ENCODE measurements at regions not wholly inside any gene's neighbourhood (a gene's known extent, or its start where the extent isn't known, plus 50 kb on each side); places are given as distances from the start of the nearest gene placed in this dataset.

DNA sequence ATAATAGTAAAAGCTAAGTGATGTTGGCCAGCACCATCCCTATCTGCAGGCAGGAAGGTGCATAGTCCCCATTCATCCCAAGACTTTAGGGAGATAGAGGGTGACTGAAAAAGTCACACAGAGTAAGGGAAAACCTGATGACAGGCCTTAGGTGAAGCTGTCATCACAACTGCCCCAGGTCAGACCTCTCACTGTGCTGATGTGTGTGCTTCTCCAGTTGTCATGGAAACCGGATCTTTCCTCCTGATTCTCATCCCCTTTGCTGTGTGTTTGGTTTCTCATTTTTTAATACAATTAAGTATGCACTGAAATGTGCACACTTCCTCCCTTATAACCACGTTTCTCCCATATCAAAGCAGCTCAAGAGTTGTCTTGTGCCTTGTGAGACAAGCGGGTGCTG is 135.1 kb upstream of the ANKFN1 start:
- Histone ChIP-seq H3K27me3 (ENCODE audit: control insufficient read depth, insufficient read depth, low read length) (no peaks in the 10 kb centered on the region), H3K36me3 (ENCODE audit: insufficient read depth, low read length) (no peaks in the 10 kb centered on the region), H3K9ac (ENCODE audit: low read depth, low read length) (no peak overlapping the region), H3K4me1 (ENCODE audit: control insufficient read depth, insufficient read depth, low read length) (no peaks in the 10 kb centered on the region), H3K4me3 (ENCODE audit: low read length) (no peak overlapping the region), H3K4me2 (ENCODE audit: low read length) (no peak overlapping the region), H3K9me3 (replicated peaks; ENCODE audit: low read length) (no peaks in the 10 kb centered on the region)

GRCh38 chr17:56020369-56020768 is 132.9 kb upstream of the ANKFN1 start:
- no peaks in the 10 kb centered on the region for H3K4me1 ChIP-seq (ENCODE audit: control insufficient read depth, insufficient read depth, low read length)
- no peak overlapping the region for H3K4me3 ChIP-seq (ENCODE audit: low read length)
- no peak overlapping the region for H3K4me2 ChIP-seq (ENCODE audit: low read length)
- H3K9ac ChIP-seq (ENCODE audit: low read depth, low read length), result no peak overlapping the region
- no peaks in the 10 kb centered on the region for H3K36me3 ChIP-seq (ENCODE audit: insufficient read depth, low read length)
- H3K27me3 ChIP-seq (ENCODE audit: control insufficient read depth, insufficient read depth, low read length), result no peaks in the 10 kb centered on the region
- no peaks in the 10 kb centered on the region for H3K9me3 ChIP-seq (replicated peaks; ENCODE audit: low read length)

DNA sequence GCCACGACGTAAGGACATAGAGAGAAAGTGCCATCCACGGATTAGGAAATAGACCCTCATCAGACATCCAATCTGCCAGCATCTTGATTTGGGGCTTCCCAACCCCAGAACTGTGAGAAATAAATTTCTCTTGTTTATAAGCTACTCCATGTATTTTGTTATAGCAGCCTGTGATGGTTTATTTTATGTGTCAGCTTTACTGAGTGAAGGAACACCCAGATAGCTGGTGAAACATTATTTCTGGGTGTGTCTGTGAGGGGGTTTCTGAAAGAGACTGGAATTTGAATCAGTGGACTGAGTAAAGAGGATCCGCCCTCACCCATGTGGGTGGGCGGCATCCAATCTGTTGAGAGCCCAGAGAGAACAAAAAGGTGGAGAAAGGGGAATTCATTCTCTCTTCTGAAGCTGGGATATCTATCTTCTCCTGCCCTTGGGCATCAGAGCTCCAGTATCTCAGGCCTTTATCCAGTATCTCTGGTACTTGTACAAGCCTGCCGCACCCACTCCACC is 131.5 kb upstream of the ANKFN1 start:
- Histone ChIP-seq H3K9me3 (replicated peaks; ENCODE audit: low read length) (no peaks in the 10 kb centered on the region), H3K4me1 (ENCODE audit: control insufficient read depth, insufficient read depth, low read length) (no peaks in the 10 kb centered on the region), H3K27me3 (ENCODE audit: control insufficient read depth, insufficient read depth, low read length) (no peaks in the 10 kb centered on the region), H3K4me3 (ENCODE audit: low read length) (no peak overlapping the region), H3K36me3 (ENCODE audit: insufficient read depth, low read length) (no peaks in the 10 kb centered on the region), H3K9ac (ENCODE audit: low read depth, low read length) (no peak overlapping the region), H3K4me2 (ENCODE audit: low read length) (no peak overlapping the region)

- H3K9me3 ChIP-seq (replicated peaks; ENCODE audit: low read length), result no peaks in the 10 kb centered on the region
- H3K36me3 ChIP-seq (ENCODE audit: insufficient read depth, low read length), result no peaks in the 10 kb centered on the region
- no peak overlapping the region for H3K9ac ChIP-seq (ENCODE audit: low read depth, low read length)
- no peaks in the 10 kb centered on the region for H3K4me1 ChIP-seq (ENCODE audit: control insufficient read depth, insufficient read depth, low read length)
- no peak overlapping the region for H3K4me2 ChIP-seq (ENCODE audit: low read length)
- no peak overlapping the region for H3K4me3 ChIP-seq (ENCODE audit: low read length)
- no peaks in the 10 kb centered on the region for H3K27me3 ChIP-seq (ENCODE audit: control insufficient read depth, insufficient read depth, low read length)
These were observed 129.4 kb upstream of the ANKFN1 start for GRCh38 chr17:56023851-56024250.

- Histone ChIP-seq H3K9ac (ENCODE audit: low read depth, low read length) (no peak overlapping the region), H3K4me1 (ENCODE audit: control insufficient read depth, insufficient read depth, low read length) (no peaks in the 10 kb centered on the region), H3K36me3 (ENCODE audit: insufficient read depth, low read length) (no peaks in the 10 kb centered on the region)
These were observed 126.4 kb upstream of the ANKFN1 start for GRCh38 chr17:56026915-56027314.

GRCh38 chr17:56028837-56029236 is 124.4 kb upstream of the ANKFN1 start:
- H3K27me3 ChIP-seq (ENCODE audit: control insufficient read depth, insufficient read depth, low read length), result no peaks in the 10 kb centered on the region
- H3K4me3 ChIP-seq (ENCODE audit: low read length), result no peak overlapping the region
- no peaks in the 10 kb centered on the region for H3K9me3 ChIP-seq (replicated peaks; ENCODE audit: low read length)
- H3K36me3 ChIP-seq (ENCODE audit: insufficient read depth, low read length), result no peaks in the 10 kb centered on the region
- no peaks in the 10 kb centered on the region for H3K4me1 ChIP-seq (ENCODE audit: control insufficient read depth, insufficient read depth, low read length)
- no peak overlapping the region for H3K4me2 ChIP-seq (ENCODE audit: low read length)
- H3K9ac ChIP-seq (ENCODE audit: low read depth, low read length), result no peak overlapping the region

More at GRCh38 chr17:56026915-56027314, 126.4 kb upstream of the ANKFN1 start:
- Histone ChIP-seq H3K27me3 (ENCODE audit: control insufficient read depth, insufficient read depth, low read length) (no peaks in the 10 kb centered on the region), H3K4me2 (ENCODE audit: low read length) (no peak overlapping the region), H3K9me3 (replicated peaks; ENCODE audit: low read length) (no peaks in the 10 kb centered on the region), H3K4me3 (ENCODE audit: low read length) (no peak overlapping the region)

DNA sequence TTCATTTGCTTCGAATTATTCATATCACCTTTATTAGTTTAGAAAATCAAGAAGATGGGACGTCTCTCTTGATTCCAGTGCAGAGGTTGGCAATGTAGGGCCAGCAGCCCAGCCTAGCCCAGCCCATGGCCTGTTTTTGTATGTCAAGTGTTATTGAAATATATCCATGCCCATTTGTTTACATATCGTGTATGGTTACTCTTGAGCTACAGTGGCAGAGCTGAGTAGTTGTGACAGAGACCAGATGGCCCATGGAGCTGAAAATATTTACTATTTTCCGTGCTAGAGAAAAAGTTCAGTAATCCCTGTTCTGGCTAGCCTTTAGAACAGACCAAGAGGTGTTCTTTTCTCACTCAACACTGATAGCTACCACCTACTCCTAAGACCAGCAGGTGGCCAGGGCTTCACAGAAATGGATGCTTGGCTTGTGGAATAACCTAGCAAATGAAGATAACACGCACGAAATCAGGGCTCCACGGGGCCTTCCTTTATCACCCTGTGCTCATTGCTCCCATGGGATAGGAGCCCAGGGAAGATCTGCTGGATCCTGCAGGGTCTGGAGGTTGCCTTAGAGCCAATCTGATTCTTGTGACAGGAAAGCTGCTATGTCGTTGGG is 123.2 kb upstream of the ANKFN1 start:
- H3K9me3 ChIP-seq (replicated peaks; ENCODE audit: low read length), result no peaks in the 10 kb centered on the region
- H3K4me3 ChIP-seq (ENCODE audit: low read length), result no peak overlapping the region
- H3K4me1 ChIP-seq (ENCODE audit: control insufficient read depth, insufficient read depth, low read length), result no peaks in the 10 kb centered on the region
- no peaks in the 10 kb centered on the region for H3K36me3 ChIP-seq (ENCODE audit: insufficient read depth, low read length)
- H3K27me3 ChIP-seq (ENCODE audit: control insufficient read depth, insufficient read depth, low read length), result no peaks in the 10 kb centered on the region
- no peak overlapping the region for H3K9ac ChIP-seq (ENCODE audit: low read depth, low read length)
- H3K4me2 ChIP-seq (ENCODE audit: low read length), result no peak overlapping the region

DNA sequence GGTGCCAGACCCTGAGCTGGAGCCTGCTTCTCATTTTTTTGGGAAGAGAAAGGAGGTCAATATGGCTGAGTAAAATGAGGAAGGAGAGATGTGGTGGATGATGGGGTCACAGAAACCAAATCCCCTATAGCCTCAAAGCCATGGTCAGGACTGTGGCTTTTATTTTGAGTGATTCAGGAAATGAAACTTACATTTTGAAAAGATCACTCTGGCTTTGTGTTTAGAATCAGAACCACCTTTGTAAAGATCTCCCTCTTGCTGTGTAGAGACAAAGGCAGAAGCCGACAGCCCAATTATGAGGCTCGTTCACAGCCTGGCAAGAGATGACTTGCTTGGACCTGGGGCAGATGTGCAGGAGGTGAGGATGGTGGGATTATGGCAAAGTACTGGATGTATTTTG is 121.6 kb upstream of the ANKFN1 start:
- H3K4me1 ChIP-seq (ENCODE audit: control insufficient read depth, insufficient read depth, low read length), result no peaks in the 10 kb centered on the region
- H3K4me3 ChIP-seq (ENCODE audit: low read length), result no peak overlapping the region
- no peak overlapping the region for H3K4me2 ChIP-seq (ENCODE audit: low read length)
- H3K36me3 ChIP-seq (ENCODE audit: insufficient read depth, low read length), result no peaks in the 10 kb centered on the region
- no peaks in the 10 kb centered on the region for H3K27me3 ChIP-seq (ENCODE audit: control insufficient read depth, insufficient read depth, low read length)
- no peak overlapping the region for H3K9ac ChIP-seq (ENCODE audit: low read depth, low read length)
- H3K9me3 ChIP-seq (replicated peaks; ENCODE audit: low read length), result no peaks in the 10 kb centered on the region

- H3K4me2 ChIP-seq (ENCODE audit: low read length), result no peak overlapping the region
- H3K9ac ChIP-seq (ENCODE audit: low read depth, low read length), result no peak overlapping the region
- no peaks in the 10 kb centered on the region for H3K27me3 ChIP-seq (ENCODE audit: control insufficient read depth, insufficient read depth, low read length)
- no peak overlapping the region for H3K4me3 ChIP-seq (ENCODE audit: low read length)
- H3K4me1 ChIP-seq (ENCODE audit: control insufficient read depth, insufficient read depth, low read length), result no peaks in the 10 kb centered on the region
- no peaks in the 10 kb centered on the region for H3K9me3 ChIP-seq (replicated peaks; ENCODE audit: low read length)
- no peaks in the 10 kb centered on the region for H3K36me3 ChIP-seq (ENCODE audit: insufficient read depth, low read length)
These were observed 119.1 kb upstream of the ANKFN1 start for GRCh38 chr17:56034197-56034635.

DNA sequence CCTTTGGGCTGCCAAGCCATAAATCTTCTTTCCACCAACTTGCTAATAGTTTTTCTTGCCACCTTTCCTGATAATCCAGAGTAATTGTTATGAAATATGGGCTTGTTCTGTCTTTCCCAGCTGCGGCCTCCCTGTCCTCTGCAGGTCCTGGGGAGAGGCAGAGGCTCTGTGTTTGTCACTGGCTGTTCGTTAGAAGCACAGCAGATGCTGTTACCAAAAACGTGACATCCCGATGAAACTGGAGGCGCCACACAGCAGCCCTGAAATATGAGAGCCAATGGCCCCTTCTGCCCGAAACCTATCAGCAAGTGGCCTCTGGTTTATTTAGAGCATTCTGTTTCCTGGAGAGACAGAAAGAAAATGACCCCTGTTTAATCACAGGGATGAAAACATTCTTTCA is 115.1 kb upstream of the ANKFN1 start:
- no peaks in the 10 kb centered on the region for H3K36me3 ChIP-seq (ENCODE audit: insufficient read depth, low read length)
- H3K27me3 ChIP-seq (ENCODE audit: control insufficient read depth, insufficient read depth, low read length), result no peaks in the 10 kb centered on the region
- no peaks in the 10 kb centered on the region for H3K9me3 ChIP-seq (replicated peaks; ENCODE audit: low read length)
- no peaks in the 10 kb centered on the region for H3K4me1 ChIP-seq (ENCODE audit: control insufficient read depth, insufficient read depth, low read length)
- no peak overlapping the region for H3K4me3 ChIP-seq (ENCODE audit: low read length)
- no peak overlapping the region for H3K4me2 ChIP-seq (ENCODE audit: low read length)
- H3K9ac ChIP-seq (ENCODE audit: low read depth, low read length), result no peak overlapping the region

DNA sequence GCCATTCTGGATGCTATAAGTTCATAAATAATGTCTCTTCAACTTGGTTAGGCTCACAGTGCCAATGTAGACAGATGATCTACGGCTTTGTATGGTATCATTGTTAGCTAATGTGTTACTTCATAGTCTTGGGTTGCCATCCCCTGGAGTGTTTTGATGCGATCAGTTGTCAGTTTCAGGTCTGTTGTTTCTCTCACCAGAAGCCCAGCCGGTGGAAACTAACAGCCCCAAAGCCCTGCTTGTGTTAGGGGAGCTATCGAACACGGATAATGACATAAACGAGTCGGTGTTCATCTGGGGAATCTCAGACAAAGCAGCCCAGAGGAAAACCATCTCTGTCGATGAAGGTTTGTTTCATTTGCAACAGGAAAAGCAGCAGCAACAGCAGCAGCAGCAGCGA is 107.4 kb upstream of the ANKFN1 start:
- H3K36me3 ChIP-seq (ENCODE audit: insufficient read depth, low read length), result no peaks in the 10 kb centered on the region
- peaks cover 19% of the 10 kb centered on the region for H3K27me3 ChIP-seq (ENCODE audit: control insufficient read depth, insufficient read depth, low read length)

DNA sequence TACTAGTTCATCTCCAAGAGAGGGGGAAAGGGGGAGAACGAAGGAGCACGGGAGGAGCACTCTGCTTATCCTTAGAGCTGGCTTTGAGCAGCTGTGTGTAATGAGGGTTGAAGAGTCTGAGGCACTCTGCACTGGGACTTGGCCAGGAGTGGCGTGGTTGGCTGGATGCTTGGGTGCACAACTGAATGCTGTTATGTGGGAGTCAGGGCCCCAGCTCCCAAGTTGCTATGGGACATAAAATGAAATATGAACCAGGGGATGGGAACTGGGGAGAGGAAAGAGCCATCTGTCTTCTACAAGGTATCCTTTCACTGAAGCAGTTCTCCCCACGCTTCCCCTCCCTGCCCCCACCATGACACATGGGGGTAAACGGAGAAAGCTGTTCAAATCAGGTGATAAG is 105.9 kb upstream of the ANKFN1 start:
- H3K36me3 ChIP-seq (ENCODE audit: insufficient read depth, low read length), result no peaks in the 10 kb centered on the region
- no peak overlapping the region for H3K4me2 ChIP-seq (ENCODE audit: low read length)
- no peaks in the 10 kb centered on the region for H3K9me3 ChIP-seq (replicated peaks; ENCODE audit: low read length)
- no peaks in the 10 kb centered on the region for H3K4me1 ChIP-seq (ENCODE audit: control insufficient read depth, insufficient read depth, low read length)
- H3K4me3 ChIP-seq (ENCODE audit: low read length), result no peak overlapping the region
- H3K27me3 ChIP-seq (ENCODE audit: control insufficient read depth, insufficient read depth, low read length), result peaks cover 19% of the 10 kb centered on the region
- H3K9ac ChIP-seq (ENCODE audit: low read depth, low read length), result no peak overlapping the region

More for the DNA sequence above, 107.4 kb upstream of the ANKFN1 start:
- Histone ChIP-seq H3K9me3 (replicated peaks; ENCODE audit: low read length) (no peaks in the 10 kb centered on the region), H3K9ac (ENCODE audit: low read depth, low read length) (no peak overlapping the region), H3K4me1 (ENCODE audit: control insufficient read depth, insufficient read depth, low read length) (no peaks in the 10 kb centered on the region), H3K4me3 (ENCODE audit: low read length) (no peak overlapping the region), H3K4me2 (ENCODE audit: low read length) (no peak overlapping the region)

Measured in skeletal muscle satellite cell (primary cell).